Heart right ventricle (tissue), 16 donors: ENCODE measurements at regions not wholly inside any gene's neighbourhood (a gene's known extent, or its start where the extent isn't known, plus 50 kb on each side); places are given as distances from the start of the nearest gene placed in this dataset.

Source experiments
- ATAC-seq, 8 donors: fragments of 200-7000 bp; cut with Tn5 transposase; one replicate each; pipeline ENCODE4 v1.9.1; 2020; ENCODE audit warnings: mild to moderate bottlenecking in 8 of 8, moderate library complexity in 8 of 8, moderate number of reproducible peaks in 1 of 8
- DNase-seq, 2 donors: peaks; one replicate each; pipeline ENCODE4 v3.0.0-alpha.2; 2020
- H3K27ac ChIP-seq, 10 donors: fragments of 200-600 bp; sonication (generic) in 2 of 10; one replicate each; pipeline versions ENCODE4 v1.5.0 to v1.8.0; 2020 to 2022; ENCODE audit warnings: mild to moderate bottlenecking in 3 of 10
- H3K27me3 ChIP-seq, 7 donors: fragments of 200-600 bp; one replicate each; pipeline ENCODE4 v1.8.0; 2021 to 2022; ENCODE audit warnings: mild to moderate bottlenecking in 2 of 7
- H3K36me3 ChIP-seq, 9 donors: fragments of 200-600 bp; sonication (generic) in 1 of 9; one replicate each; pipeline versions ENCODE4 v1.5.0 to v1.8.0; 2020 to 2022; ENCODE audit warnings: mild to moderate bottlenecking in 2 of 9
- H3K4me1 ChIP-seq, 9 donors: fragments of 200-600 bp; sonication (generic) in 1 of 9; one replicate each; pipeline versions ENCODE4 v1.5.0 to v1.8.0; 2020 to 2022; ENCODE audit warnings: mild to moderate bottlenecking in 4 of 9
- H3K4me3 ChIP-seq, 10 donors: fragments of 200-600 bp; sonication (generic) in 2 of 10; one replicate each; pipeline versions ENCODE4 v1.5.0 to v1.8.0; 2020 to 2022; ENCODE audit warnings: mild to moderate bottlenecking in 7 of 10, moderate library complexity in 2 of 10
- H3K9me3 ChIP-seq, 11 donors: fragments of 200-600 bp in 10 of 11; sonication (generic) in 2 of 11; one replicate each; pipeline versions ENCODE4 v1.5.0 to v1.8.0; 2013 to 2022; ENCODE audit warnings: mild to moderate bottlenecking in 2 of 11, control low read depth in 1 of 11, moderate library complexity in 1 of 11
- WGBS, 2 donors: extraction: QIAGEN DNeasy Blood & Tissue Kit; methylation state at CpG; one replicate each; pipeline ENCODE4 v1.1.7; 2013; ENCODE audit warnings: inconsistent platforms in 1 of 2; 5-methylcytosine and 5-hydroxymethylcytosine counted together
- intact Hi-C, 10 donors: fragments of 100-400 bp; cut with DNase I; formaldehyde crosslinking; loops; one replicate each; pipeline versions ENCODE4 v1.11.1 to v1.14.2; 2022
- TF ChIP-seq, protein P1 (sequence below), 9 donors: fragments of 200-600 bp; sonication (generic) in 2 of 9; IDR thresholded peaks; one replicate each; pipeline versions ENCODE4 v1.5.0 to v1.8.0; 2021 to 2022; ENCODE audit warnings: antibody characterized with exemption in 9 of 9, mild to moderate bottlenecking in 5 of 9, moderate library complexity in 1 of 9
- donor health status: Arrhythmogenic right ventricular cardiomyopathy.
- donor health status: ischemic (EF 13 %, LVEDD 7.1; RV severe dilation, severe dysfunction).
- donor health status: healthy with polysubstance abuse.
- donor health status: DM: no; HTN: yes; CAD: no.
- donor health status: DM: no; HTN: no; CAD: no.
- donor health status: ischemic (EF 25% LVEDD 6.9; RV normal size, moderate dysfunction).
- donor health status: ischemic (EF 25% LVEDD 5.7; RV mildly dilated, moderate dysfunction).
- donor health status: healthy.
- donor health status: DM: yes; HTN: yes; CAD: no.
- donor health status: Ischemic cardiomyopathy.
- donor health status: ischemic (EF 35%, LVEDD 5.7; RV mildly dilated, moderate dysfunction).
- donor health status: nonischemic (EF 11% LVEDD 7.7; RV severe dilation, severe dysfunction).
- donor health status: DM: yes; HTN: yes; CAD: no.
- donor health status: PGD.
- donor health status: ischemic (EF 29% LVEDD 5.4; RV normal size, mild dysfunction).
- donor health status: nonischemic (EF 23%, LVEDD 6.1; RV moderate dilation, normal function).

DNA sequence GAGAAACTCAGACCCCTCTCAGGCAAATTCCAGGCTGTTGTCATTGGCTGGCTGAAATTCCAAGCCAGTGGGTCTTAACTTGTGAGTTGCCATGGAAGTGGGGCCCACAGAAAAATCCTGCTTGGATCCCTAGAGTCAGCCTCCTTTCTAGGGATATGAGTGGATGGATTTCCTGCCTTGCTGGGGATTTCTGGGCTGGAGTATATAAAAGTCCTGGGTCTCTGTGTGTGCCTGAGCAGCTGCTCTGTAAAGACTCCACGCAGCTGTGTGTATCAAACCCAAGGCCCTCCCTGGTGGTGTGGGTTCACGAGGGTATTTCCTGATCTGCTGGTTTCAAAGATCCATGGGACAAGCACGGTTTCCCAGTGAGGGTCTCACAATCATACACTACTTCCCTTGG lies 1077.1 kb downstream of the SLC16A7 start:
- Histone ChIP-seq H3K27me3 (no peaks in the 10 kb centered on the region), H3K27ac (no peak overlapping the region), H3K4me3 (no peak overlapping the region), H3K9me3 (peaks cover 0 to 40% (median 0%) of the 10 kb centered on the region in 11 donors), H3K36me3 (no peaks in the 10 kb centered on the region), H3K4me1 (no peaks in the 10 kb centered on the region)
- TF ChIP-seq, protein P1, sequence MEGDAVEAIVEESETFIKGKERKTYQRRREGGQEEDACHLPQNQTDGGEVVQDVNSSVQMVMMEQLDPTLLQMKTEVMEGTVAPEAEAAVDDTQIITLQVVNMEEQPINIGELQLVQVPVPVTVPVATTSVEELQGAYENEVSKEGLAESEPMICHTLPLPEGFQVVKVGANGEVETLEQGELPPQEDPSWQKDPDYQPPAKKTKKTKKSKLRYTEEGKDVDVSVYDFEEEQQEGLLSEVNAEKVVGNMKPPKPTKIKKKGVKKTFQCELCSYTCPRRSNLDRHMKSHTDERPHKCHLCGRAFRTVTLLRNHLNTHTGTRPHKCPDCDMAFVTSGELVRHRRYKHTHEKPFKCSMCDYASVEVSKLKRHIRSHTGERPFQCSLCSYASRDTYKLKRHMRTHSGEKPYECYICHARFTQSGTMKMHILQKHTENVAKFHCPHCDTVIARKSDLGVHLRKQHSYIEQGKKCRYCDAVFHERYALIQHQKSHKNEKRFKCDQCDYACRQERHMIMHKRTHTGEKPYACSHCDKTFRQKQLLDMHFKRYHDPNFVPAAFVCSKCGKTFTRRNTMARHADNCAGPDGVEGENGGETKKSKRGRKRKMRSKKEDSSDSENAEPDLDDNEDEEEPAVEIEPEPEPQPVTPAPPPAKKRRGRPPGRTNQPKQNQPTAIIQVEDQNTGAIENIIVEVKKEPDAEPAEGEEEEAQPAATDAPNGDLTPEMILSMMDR (IDR thresholded peaks at IDR 0.05): no peak
- DNase-seq (no peak), ATAC-seq (no peak)
- 66% methylated on average over 3 of the region's 3 CpGs for WGBS, 2 donors
- intact Hi-C loops: no loop called here

DNA sequence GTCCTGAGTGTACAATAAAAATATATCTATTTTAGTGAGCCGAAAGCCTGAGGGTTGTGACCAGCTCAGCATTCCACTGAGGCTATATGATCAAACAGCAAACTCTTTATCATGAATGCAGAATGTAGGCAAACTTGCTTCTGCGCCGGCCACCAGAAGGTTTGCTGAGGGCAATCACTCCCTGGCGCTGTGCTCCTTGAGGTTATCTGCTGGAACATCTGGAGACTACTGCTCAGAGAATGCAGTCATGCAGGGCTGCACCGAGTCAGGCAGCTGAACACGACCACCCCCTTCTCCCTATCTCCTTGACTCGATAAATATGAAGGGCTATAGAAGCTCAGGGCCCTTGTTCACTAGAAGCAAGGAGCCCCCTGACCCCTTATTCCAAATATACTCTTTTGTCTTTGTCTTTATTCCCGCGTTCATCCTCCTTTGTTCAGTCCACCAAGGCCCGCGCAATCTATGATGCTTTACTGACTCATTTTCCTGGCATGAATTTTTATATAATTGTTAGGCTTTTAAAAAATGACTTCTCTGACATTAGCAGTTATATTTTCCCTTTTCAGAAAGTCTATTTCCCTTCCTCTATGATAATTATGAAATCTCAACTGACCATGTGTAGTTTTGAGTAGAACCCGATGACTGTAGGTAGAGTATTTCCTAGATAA lies 1089.3 kb downstream of the SLC16A7 start:
- intact Hi-C loops: no loop called here
- TF ChIP-seq, protein P1 (IDR thresholded peaks at IDR 0.05): no peak
- Histone ChIP-seq H3K27me3 (no peaks in the 10 kb centered on the region), H3K4me1 (no peaks in the 10 kb centered on the region), H3K4me3 (no peak overlapping the region), H3K36me3 (no peaks in the 10 kb centered on the region), H3K27ac (no peak overlapping the region), H3K9me3 (peaks cover 0 to 32% (median 0%) of the 10 kb centered on the region in 11 donors)
- 70 to 73% methylated on average over 12 of the region's 12 CpGs for WGBS, 2 donors
- DNase-seq: no peak
- ATAC-seq: no peak

DNA sequence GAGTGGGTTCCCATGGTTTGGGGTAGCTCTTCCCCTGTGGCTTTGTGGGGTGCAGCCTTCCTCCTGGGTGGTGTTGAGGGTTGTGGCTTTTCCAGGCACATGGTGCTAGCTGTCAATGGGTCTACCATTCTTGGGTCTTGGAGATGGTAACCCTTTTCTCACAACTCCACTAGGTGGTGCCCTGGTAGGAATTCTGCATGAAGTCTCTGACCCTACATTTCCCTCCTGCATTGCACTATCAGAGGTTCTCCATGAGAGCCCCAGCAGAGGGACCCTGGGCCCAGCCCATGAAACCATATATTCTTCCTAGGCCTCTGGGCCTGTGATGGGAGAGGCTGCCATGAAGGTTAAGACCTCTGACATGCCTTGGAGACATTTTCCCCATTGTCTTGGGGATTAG lies 1093.3 kb downstream of the SLC16A7 start:
- ATAC-seq: no peak
- Histone ChIP-seq H3K27me3 (no peaks in the 10 kb centered on the region), H3K9me3 (peaks cover 0 to 33% (median 0%) of the 10 kb centered on the region in 11 donors), H3K36me3 (no peaks in the 10 kb centered on the region), H3K27ac (no peak overlapping the region), H3K4me3 (no peak overlapping the region), H3K4me1 (no peaks in the 10 kb centered on the region)
- TF ChIP-seq, protein P1 (IDR thresholded peaks at IDR 0.05): no peak
- no peak for DNase-seq
- intact Hi-C loops: no loop called here

DNA sequence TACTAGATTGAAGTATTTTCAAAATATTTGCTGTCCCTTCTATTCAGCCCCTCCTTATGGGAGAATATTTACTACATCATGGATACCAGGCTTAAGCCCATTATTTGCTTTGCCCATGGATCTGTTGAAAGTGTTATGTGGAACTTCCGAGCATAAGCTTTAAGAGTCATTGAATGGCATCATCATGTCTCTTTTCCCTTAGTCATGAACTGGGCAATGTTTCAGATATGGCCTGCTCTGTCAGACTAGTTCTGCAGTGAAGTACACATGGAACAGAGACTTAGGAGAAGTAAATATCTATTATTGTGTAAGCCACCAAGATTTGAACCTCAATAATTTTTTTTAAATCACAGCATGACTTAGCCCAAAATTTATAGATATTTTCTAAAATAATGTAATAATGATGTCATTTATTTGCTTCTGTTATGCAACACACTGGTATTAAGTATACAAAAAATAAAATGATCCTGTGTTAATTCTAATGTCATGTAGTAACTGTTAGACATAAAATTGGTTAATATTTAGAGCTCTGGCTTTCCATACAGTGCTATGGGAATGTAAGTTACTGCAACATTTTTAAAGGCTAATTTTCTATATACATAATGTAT lies 1097.3 kb downstream of the SLC16A7 start:
- Histone ChIP-seq H3K4me3 (no peak overlapping the region), H3K9me3 (peaks cover 0 to 26% (median 0%) of the 10 kb centered on the region in 11 donors), H3K4me1 (no peaks in the 10 kb centered on the region), H3K36me3 (no peaks in the 10 kb centered on the region), H3K27me3 (no peaks in the 10 kb centered on the region), H3K27ac (no peak overlapping the region)
- DNase-seq: no peak
- TF ChIP-seq, protein P1 (IDR thresholded peaks at IDR 0.05): no peak
- ATAC-seq: no peak
- intact Hi-C loops: no loop called here
- WGBS, 2 donors: 79 to 84% methylated on average over 1 of the region's 1 CpG
